Prostate gland (tissue), 2 donors: ENCODE measurements at regions not wholly inside any gene's neighbourhood (a gene's known extent, or its start where the extent isn't known, plus 50 kb on each side); places are given as distances from the start of the nearest gene placed in this dataset.

ENCODE experiments used
- CTCF ChIP-seq, 4 experiments: fragments of 200-600 bp in 2 of 4; fragments of 450-650 bp in 2 of 4; sonication (generic) in 2 of 4; IDR thresholded peaks; 1 replicate in 3 of 4; 2 replicates in 1 of 4; pipeline ENCODE4 v1.5.1; 2016 to 2019; ENCODE audit warnings: antibody characterized with exemption in 4 of 4, mild to moderate bottlenecking in 2 of 4, moderate library complexity in 2 of 4
- POLR2A ChIP-seq: fragments of 450-650 bp; IDR thresholded peaks from one replicate; pipeline ENCODE4 v1.6.1; 2016; ENCODE audit warnings: antibody characterized with exemption, mild to moderate bottlenecking

DNA sequence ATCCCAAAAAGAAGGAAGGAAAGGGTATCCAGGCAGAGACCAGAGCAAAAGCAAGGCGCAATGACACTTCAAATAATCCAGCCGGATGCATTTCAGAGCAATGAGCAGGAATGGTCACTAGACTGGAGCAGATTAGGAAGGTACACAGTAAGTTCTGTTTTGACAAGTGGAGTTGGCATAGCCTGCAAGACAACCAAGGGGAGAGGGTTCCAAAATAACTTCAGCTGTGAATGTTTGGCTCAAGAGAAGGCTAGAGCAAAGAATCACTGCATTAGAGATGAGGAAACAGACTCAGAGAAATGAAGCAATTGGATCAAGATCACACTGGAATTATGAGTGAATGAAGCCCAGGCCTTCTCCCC, 90.0 kb upstream of the EGFL6 start:
- TF ChIP-seq POLR2A (no peak), CTCF (IDR thresholded peaks at IDR 0.05) (no peak)
